T follicular helper cell (primary cell): ENCODE measurements at regions not wholly inside any gene's neighbourhood (a gene's known extent, or its start where the extent isn't known, plus 50 kb on each side); places are given as distances from the start of the nearest gene placed in this dataset.

Experiments used
- DNase-seq: peaks from one replicate; pipeline ENCODE4 v3.0.0-alpha.2; 2020; ENCODE audit warnings: low read depth

- DNase-seq: no peak
These were observed 65.3 kb downstream of the METRNL start for GRCh38 chr17:83144421-83145357.

- no peak for DNase-seq
These were observed 65.9 kb downstream of the METRNL start for GRCh38 chr17:83145358-83145738.

- no peak for DNase-seq
These were observed 66.4 kb downstream of the METRNL start for GRCh38 chr17:83145831-83146230.

- no peak for DNase-seq
These were observed 66.9 kb downstream of the METRNL start for GRCh38 chr17:83146347-83146746.

- no peak for DNase-seq
These were observed 67.9 kb downstream of the METRNL start for GRCh38 chr17:83147280-83147679.

- no peak for DNase-seq
These were observed 69.1 kb downstream of the METRNL start for GRCh38 chr17:83148317-83149028.

- DNase-seq: no peak
These were observed 69.8 kb downstream of the METRNL start for GRCh38 chr17:83149029-83149725.

GRCh38 chr17:83149761-83150251 lies 70.4 kb downstream of the METRNL start:
- DNase-seq: no peak

- no peak for DNase-seq
These were observed 71.1 kb downstream of the METRNL start for GRCh38 chr17:83150369-83151055.

- DNase-seq: no peak
These were observed 71.6 kb downstream of the METRNL start for GRCh38 chr17:83151056-83151441.

- DNase-seq: no peak
These were observed 72.2 kb downstream of the METRNL start for GRCh38 chr17:83151442-83152226.

GRCh38 chr17:83152227-83152744 lies 72.9 kb downstream of the METRNL start:
- DNase-seq: no peak

- DNase-seq: no peak
These were observed 73.6 kb downstream of the METRNL start for GRCh38 chr17:83152745-83153611.

GRCh38 chr17:83153681-83154310 lies 74.4 kb downstream of the METRNL start:
- no peak for DNase-seq

GRCh38 chr17:83154311-83155127 lies 75.1 kb downstream of the METRNL start:
- DNase-seq: no peak

GRCh38 chr17:83155128-83156121 lies 76.0 kb downstream of the METRNL start:
- DNase-seq: no peak

- DNase-seq: no peak
These were observed 77.0 kb downstream of the METRNL start for GRCh38 chr17:83156408-83156807.
